Left ventricle myocardium superior (tissue), 1 donor: ENCODE measurements at regions not wholly inside any gene's neighbourhood (a gene's known extent, or its start where the extent isn't known, plus 50 kb on each side); places are given as distances from the start of the nearest gene placed in this dataset.

ENCODE experiments used
- ATAC-seq: fragments of 200-7000 bp; cut with Tn5 transposase; one replicate; pipeline ENCODE4 v1.9.1; 2020; ENCODE audit warnings: mild to moderate bottlenecking, moderate library complexity
- DNase-seq: peaks from one replicate; pipeline ENCODE4 v3.0.0-alpha.2; 2020
- intact Hi-C: fragments of 100-400 bp; cut with micrococcal nuclease; formaldehyde crosslinking; loops from one replicate; pipeline ENCODE4 v1.11.0; 2022
- donor health status: DM: no; HTN: yes; CAD: no; lungs with severe emphysema.

DNA sequence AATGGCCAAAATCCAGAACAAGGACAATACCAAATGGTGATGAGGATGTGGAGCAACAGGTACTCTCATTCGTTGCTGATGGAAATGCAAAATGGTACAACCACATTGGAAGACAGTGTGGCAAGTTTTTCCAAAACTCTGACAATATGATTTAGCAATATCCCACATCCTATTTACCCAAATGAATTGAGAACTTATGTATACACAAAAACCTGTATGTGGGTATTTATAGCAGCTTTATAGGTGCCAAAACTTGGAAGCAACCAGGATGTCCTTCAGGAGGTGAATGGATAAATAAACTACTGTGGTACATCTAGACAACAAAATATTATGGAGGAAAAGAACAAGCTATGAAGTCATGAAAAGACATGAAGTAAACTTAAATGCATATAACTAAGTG is 156.5 kb downstream of the TFAP2A start:
- ATAC-seq (no peak), DNase-seq (no peak)
- intact Hi-C loops, result no loop called here

DNA sequence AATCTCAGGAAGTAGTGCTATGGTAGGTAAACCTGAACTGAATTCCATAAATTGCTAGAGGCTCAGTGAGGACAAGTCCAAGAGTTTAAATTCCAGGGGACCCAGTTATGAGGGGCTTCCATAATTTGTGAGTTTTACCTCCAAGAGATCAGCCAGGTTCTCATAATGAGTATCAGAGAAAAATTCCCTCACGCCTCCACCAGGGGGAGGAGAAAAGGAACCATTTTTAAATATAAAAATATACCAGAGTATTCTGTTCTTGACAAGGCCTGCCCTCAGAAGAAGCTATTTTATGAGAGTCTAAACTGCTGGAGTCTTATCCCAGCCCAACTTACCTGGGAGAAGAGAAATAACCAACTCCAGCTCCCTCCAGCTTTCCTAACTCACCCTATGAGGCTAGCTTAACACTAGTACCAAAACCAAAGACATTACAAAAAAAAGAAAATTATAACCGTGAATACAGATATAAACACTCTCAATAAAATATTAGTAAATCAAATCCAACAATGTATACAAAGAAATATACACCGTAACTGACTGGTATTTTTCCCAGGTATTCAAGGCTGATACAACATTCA is 158.7 kb downstream of the TFAP2A start:
- intact Hi-C loops, result no loop called here
- ATAC-seq (no peak), DNase-seq (no peak)

DNA sequence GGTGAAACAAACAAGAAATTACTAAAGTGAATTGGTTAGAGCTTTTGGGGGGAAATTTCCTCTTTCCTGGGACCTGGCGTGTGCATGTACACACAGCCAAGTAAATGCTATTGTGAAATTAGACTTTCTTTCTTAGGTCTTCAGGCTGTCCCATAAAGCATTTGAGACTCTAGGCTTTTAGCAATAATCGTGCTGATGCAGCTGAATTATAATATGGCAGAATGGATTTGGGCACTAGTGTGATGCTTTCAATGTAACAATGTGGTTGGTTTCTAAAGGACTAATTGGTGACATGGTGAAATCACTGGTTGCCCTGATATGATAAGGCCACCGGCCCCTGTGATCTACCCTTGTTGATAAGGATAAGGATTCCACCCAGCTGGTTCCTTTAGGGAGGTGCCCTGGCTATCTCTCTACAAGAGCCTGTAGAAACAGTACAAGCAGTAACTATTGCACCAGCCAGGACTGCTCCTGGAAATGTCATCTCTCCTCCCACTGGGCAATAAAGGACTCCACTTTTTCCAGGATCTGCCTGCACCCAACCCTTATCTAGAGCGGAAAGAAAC is 164.1 kb downstream of the TFAP2A start:
- DNase-seq (no peak), ATAC-seq (no peak)
- intact Hi-C loops, result no loop called here

DNA sequence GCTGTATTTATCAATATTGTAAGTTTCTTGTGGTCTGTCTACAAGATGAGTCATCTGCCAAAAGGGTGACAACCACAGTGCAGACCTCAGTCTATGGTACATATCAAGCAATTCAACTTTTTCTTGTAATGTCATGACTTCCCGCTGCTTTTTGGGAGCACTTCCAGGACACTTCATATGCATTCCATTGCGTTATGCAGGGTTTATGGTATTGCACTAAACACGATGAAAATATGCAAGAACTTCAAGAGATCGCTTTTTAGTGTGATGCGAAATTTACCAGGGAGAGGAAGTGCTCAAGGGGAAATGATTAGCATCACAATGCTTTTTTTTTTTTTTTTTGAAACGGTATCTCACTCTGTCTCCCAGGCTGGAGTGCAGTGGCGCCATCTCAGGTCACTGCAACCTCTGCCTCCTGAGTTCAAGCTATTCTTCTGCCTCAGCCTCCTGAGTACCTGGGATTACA is 166.5 kb downstream of the TFAP2A start:
- intact Hi-C loops, result no loop called here
- ATAC-seq, result no peak

DNA sequence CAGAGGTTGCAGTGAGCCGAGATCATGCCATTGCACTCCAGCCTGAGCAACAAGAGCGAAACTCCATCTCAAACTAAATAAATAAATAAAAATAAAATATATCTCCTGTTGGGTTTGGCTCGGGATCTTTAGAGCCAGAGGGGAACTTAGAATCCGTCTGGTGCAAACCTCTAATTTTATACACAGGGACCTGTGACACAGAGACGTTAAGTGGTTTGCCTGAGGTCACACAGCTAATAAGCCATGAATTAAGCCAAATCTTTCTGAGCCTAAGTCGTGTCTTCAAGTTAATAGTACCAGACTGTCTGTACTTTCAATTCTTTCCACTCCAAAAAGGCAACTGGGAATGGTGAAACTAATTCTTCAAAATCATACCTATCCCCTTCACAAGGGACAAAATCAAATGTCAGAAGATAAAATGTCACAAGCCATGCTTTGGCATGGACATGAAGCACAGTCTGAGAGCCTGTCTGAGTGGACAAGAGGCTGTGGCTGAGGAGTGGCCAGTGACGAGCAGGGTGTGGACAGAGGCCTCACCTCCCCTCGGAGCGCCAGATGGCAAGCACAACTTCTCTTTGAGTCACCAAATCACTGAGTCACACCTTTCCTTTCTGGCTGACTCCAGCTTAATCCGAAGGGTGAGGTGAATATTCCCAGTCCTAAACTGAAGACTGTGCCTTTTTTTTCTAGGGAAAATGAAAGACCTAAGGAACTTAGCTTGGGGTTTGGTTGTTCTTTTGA is 177.4 kb downstream of the TFAP2A start:
- DNase-seq (no peak), ATAC-seq (no peak)
- intact Hi-C loops, result no loop called here

More for the DNA sequence above, 166.5 kb downstream of the TFAP2A start:
- no peak for DNase-seq

DNA sequence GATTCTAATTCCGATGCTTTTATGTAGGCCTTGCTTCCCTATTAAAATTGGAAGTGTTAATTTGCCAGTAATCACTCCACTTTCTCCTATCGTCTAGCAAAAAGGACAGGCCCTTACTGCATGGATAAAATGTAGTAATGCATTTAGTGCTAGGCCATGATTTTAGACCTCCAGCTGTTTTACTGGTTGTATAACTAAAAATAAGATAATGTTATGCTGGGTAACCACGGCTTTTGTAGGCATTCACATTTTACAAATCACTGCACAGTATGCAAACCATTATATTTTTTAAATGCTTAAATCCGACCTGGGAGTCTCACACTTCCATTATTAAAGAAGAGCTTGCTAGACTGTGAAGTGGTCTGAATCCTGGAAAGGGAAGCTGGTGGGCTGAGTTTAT is 179.5 kb downstream of the TFAP2A start:
- DNase-seq (no peak), ATAC-seq (no peak)
- intact Hi-C loops, result no loop called here

DNA sequence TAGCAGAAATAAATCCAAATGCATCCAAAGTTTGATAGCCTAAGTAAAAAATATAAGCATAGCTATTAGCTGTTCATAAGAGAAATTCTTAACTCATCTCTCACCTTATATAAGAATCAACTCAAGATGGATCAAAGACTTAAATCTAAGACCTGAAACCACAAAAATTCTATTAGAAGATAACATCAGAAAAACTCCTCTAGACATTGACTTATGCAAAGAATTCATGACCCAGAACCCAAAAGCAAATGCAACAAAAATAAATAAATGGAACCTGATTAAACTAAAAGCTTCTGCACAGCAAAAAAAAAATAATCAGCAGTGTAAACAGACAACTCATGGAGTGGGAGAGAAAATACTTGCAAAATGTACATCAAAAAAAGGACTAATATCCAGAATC is 184.3 kb downstream of the TFAP2A start:
- no peak for ATAC-seq
- intact Hi-C loops, result no loop called here
- DNase-seq, result no peak

DNA sequence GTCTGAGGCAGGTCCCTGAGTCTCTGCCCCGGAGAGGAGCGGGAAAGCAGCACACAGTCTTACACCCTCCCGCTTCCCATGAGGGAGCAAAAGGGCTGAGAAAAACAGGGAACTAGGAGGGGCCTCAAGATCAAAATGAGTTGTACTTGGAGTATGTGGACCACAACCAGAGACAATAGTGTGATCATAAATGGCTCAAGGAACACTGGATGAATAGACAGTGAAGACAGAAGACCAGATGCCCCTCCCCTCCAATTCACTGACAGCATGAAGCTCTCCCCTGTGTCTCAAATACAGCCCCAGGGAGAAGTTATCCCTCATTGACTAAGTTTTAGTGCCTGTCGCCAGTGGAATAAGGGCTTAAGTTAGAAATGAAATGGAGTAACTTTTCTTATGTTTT is 191.0 kb downstream of the TFAP2A start:
- intact Hi-C loops, result no loop called here
- no peak for DNase-seq
- no peak for ATAC-seq

DNA sequence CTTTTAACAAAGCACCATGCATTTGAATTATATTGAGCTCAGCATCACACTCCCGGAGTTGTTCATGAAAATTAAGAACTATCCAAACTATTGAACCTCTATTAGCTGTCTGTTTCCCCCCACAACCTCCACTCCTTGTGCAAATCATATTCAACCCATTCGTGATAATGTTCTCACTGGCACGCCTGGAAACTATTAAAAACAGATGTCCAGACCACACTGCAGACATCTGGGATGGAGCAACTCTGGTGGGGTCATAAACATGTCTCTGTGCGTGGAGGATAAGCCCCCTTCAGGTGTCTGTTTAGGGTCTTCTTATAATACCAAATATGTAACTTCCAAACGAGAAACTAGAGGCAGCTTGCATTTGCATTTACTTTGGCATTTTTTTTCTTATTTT is 193.7 kb downstream of the TFAP2A start:
- intact Hi-C loops, result no loop called here
- no peak for DNase-seq
- no peak for ATAC-seq

DNA sequence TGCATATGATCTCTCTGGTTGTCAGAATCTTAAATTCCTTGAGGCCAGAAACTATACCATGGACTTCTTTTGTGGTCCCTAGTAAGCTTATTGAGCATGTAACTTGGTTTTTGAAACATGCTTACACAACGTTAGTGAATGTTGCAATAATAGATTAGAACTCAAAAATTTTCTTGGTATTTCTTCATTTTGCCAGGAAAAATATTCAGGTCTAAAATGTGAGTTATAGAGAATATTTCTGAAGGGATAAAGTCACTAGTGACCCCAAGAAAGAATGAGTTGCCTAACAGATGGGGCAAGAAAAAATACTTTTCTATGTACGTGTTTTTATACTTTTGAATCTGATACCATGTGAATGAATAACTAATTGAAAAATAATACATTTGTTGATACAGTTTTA is 195.4 kb downstream of the TFAP2A start:
- intact Hi-C loops, result no loop called here
- no peak for ATAC-seq
- DNase-seq, result no peak

DNA sequence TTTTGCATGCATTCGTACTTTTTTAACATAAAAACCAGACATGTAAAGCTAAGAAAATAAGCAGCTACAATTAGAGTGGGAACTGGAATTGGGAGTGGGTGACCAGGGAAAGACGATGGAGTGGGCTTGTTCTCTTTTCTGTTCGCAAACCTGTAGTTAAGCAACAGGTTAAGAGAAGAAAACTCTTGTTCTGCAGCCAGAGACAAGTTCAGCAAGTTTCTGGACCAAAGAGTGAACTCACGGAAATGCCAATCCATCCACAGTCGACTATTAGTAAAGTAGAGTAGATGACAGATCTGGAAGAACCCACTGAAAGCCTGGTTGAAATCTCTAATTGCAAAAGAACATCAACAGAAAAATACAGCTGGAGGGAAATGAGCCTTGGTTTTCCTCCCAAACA is 197.8 kb downstream of the TFAP2A start:
- intact Hi-C loops, result no loop called here
- ATAC-seq (no peak), DNase-seq (no peak)

DNA sequence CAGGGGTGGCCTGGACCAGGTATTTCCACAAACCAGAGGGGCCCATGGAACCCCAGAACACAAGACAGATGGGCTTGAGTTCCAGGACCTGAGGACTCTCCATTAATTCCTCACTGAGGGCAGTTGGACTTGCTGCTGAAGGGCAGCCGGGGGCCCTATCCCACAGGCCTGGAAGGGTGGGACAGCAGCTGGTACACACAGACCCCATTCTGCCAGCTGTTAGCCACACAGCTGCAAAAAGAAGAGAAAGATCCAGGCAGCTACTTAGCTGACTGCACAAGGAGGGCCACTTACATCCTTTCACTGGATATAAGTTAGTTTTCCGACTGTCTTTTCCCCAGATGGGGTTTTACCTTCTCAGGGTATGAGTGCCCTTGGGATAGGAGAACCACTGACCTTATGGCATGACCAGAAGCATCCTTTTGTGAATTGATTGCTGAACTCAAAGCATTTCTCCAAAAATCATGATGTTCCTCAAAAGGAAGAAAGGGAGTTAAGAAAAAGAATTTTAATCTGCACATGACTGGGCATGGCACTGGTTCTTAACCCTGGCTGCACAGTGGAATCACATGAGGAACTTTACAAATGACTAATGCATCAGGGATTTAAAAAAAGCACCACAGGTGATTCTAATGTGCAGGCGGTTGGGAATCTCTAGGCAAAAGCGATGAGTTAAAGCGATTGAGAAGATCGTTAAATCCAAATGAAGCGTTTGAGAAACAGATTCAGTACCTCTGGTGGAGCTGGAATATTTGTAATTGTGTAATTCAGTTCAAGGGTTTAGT is 199.4 kb downstream of the TFAP2A start:
- DNase-seq (no peak), ATAC-seq (no peak)
- intact Hi-C loops, result no loop called here

DNA sequence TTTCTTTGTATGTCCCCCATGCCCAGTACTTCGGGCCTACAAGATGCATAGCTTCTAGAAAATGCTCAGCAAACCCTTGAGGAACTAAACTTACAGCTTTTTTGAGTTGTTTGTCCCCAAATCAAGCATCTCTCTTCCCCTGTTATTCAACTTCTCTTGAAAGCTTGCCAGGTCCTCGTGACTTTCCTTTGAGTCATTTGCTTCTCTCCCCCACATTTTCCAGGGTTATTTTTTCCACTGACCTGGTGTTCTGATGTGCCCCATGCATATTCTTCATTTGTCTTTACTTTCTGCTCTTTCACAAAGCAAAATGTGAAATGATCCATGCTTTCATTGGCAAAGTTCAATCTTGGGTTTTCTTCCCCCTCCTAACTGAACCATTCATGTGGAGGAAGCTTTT is 204.8 kb downstream of the TFAP2A start:
- intact Hi-C loops, result no loop called here

DNA sequence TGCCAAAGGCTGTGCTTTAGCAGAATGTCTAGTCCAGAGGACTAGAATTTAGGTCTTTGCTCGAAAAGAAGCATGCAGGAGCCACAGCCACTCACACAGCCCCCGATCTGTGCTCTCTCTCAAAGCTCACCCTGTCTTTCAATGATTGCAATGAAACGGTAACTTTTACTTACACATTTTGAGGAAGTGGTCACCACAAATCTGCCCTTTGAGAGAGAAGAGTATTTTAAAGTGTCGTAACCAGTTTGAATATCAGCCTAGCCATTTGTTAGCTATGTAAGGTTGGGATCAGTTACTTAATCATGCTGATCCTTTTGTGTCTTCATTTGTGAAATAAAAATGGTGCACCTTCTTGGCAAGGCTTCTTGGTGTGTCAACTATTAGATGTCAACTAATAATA is 209.0 kb downstream of the TFAP2A start:
- no peak for ATAC-seq
- no peak for DNase-seq
- intact Hi-C loops, result no loop called here

More for the DNA sequence above, 204.8 kb downstream of the TFAP2A start:
- ATAC-seq (no peak), DNase-seq (no peak)

DNA sequence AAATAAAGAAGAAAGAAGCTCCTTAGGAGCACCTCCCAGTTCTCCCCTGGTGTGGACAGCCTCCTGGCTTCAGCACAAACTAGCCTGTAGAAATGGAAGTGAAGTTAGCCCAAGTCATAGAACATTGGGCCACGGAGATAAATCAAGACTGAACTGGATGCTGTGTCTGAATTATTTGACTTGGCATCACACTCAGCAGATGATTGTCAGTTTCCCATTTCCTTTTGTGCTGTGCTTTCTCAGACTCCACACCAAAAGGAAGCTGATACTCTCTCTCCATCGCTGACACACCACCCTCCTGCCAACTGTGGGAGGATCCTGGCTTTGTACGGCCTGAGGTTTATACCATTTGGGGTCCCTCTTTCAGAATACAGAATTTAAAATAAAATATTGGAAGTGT is 209.8 kb downstream of the TFAP2A start:
- intact Hi-C loops, result no loop called here
- no peak for ATAC-seq
- no peak for DNase-seq

DNA sequence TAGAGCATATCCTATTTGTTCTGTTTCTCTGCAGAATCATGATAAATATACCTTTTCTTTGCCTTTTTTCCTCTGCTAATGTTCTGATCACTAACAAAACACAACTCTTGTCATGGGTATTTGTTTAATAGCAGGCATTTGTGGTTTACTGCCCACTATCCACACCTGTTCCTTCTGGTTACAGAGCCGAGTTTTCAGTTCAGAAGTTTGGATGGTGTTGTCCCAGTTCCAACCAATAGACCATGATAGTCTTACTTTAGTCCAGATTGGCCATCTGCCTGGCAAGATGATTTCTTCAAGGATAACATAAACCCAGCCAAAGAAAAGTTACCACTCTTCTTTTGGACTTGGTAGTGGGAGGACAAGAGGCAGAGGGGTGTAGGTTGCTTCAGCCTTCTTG is 211.2 kb downstream of the TFAP2A start:
- DNase-seq (no peak), ATAC-seq (no peak)
- intact Hi-C loops, result no loop called here

DNA sequence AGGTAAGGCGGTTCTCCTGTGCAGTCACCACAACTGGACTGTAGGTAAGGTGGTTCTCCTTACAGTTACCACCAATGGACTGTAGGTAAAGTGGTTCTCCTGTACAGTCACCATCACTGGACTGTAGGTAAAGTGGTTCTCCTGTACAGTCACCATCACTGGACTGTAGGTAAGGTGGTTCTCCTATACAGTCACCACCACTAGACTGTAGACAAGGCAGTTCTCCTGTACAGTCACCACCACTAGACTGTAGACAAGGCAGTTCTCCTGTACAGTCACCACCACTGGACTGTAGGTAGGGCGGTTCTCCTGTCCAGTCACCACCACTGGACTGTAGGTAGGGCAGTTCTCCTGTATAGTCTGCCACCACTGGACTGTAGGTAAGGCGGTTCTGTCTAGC is 212.3 kb downstream of the TFAP2A start:
- intact Hi-C loops, result no loop called here
- no peak for ATAC-seq
- no peak for DNase-seq

DNA sequence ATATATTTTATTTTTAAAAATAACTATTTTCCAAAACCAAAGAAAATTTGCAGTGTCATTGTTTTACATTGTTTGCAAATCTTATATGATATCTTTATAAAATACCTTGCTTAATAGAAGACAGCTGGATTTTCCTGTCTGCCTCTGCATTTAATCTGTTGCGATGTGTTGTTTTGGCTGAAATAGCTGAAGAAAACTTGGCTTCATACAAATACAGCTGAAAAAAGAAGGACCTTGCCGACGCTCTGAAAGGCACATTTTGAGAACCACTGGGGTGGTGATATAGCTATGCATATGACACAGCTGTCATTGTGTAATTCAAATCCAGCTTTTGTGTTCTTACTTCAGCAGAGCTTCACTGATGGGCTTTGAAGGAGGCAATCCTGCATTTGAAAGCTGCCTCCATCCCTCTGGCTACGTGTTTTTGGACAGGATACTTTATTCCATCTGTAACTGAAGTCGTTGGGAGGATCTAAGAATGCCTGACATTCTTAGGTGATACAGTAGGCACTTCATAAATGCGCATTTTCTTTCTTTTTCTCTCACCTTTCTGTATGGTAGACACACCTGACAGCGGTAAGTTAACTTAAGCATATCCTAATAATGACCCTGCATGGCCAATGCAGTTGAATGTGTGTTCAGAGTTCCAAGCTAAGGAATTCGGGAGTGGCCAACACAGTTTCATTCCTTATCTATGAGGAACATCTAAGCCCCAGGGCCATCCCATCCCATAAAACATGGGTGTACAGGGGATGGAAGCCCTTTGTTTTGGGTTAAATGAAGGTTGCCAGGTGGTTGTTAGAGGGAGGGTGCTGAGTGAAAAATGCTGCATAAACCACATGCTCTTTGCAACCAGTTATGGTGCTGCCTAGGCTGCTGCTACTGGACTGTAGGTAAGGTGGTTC is 213.0 kb downstream of the TFAP2A start:
- ATAC-seq, result no peak
- DNase-seq, result no peak
- intact Hi-C loops, result no loop called here

DNA sequence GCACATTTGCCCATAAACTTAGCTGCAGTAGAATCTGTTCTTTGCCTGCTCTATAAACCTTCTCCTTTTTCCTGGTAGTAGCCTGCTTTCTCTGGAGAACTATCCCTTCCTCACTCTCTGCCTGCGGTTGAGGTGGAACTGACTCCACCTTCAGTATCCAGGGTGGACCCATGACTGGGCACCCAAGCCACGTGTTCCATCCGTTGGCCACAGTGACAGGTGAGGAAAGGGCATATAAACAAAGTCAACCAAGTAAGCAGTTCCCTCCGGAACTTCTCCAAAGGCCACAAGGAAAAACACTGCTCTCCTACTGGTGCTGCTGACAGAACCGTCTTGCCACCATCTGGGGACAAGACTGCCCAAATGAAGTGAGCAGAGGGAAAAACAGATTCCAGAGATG is 218.8 kb downstream of the TFAP2A start:
- intact Hi-C loops, result no loop called here
- ATAC-seq, result no peak
- no peak for DNase-seq
